H9 (cell line): ENCODE measurements at regions not wholly inside any gene's neighbourhood (a gene's known extent, or its start where the extent isn't known, plus 50 kb on each side); places are given as distances from the start of the nearest gene placed in this dataset.

ENCODE experiments used
- DNase-seq: peaks from one replicate; pipeline ENCODE4 v3.0.0-alpha.2; 2017
- H2AFZ ChIP-seq: one replicate; pipeline ENCODE4 v1.6.1; 2013; ENCODE audit warnings: mild to moderate bottlenecking, low read length, control low read depth, moderate library complexity
- H2AK5ac ChIP-seq: 2 replicates; pipeline ENCODE4 v1.6.1; 2013; ENCODE audit warnings: low read length, control low read depth, mixed read lengths; ENCODE audit not compliant: insufficient read length
- H2BK120ac ChIP-seq: one replicate; pipeline ENCODE4 v1.6.1; 2013; ENCODE audit warnings: low read depth, mild to moderate bottlenecking, low read length, control low read depth, inconsistent platforms; ENCODE audit not compliant: poor library complexity, severe bottlenecking
- H2BK12ac ChIP-seq: 2 replicates; pipeline ENCODE4 v1.6.1; 2013; ENCODE audit warnings: low read length, control low read depth, mixed read lengths, low read depth; ENCODE audit not compliant: insufficient read length
- H2BK15ac ChIP-seq: 2 replicates; pipeline ENCODE4 v1.6.1; 2013; ENCODE audit warnings: low read depth, low read length, control low read depth
- H2BK20ac ChIP-seq: one replicate; pipeline ENCODE4 v1.6.1; 2013; ENCODE audit warnings: low read depth, mild to moderate bottlenecking, low read length, control low read depth, inconsistent platforms; ENCODE audit not compliant: poor library complexity, severe bottlenecking
- H2BK5ac ChIP-seq: 2 replicates; pipeline ENCODE4 v1.6.1; 2013; ENCODE audit warnings: low read length, control low read depth, mixed read lengths; ENCODE audit not compliant: insufficient read length
- H3K14ac ChIP-seq: 2 replicates; pipeline ENCODE4 v1.6.1; 2013; ENCODE audit warnings: low read length, control low read depth; ENCODE audit not compliant: insufficient read depth
- H3K18ac ChIP-seq: 2 replicates; pipeline ENCODE4 v1.6.1; 2013; ENCODE audit warnings: low read depth, mild to moderate bottlenecking, mixed read lengths, low read length, control low read depth; ENCODE audit not compliant: insufficient read length
- H3K23ac ChIP-seq: 2 replicates; pipeline ENCODE4 v1.6.1; 2013; ENCODE audit warnings: low read length, control low read depth, mixed read lengths, low read depth; ENCODE audit not compliant: insufficient read length
- H3K23me2 ChIP-seq: 2 replicates; pipeline ENCODE4 v1.6.1; 2013; ENCODE audit warnings: low read depth, mild to moderate bottlenecking, mixed read lengths, low read length, control low read depth; ENCODE audit not compliant: insufficient read length, poor library complexity, severe bottlenecking
- H3K27ac ChIP-seq: 2 replicates; pipeline ENCODE4 v1.5.1; 2013; ENCODE audit warnings: low read length, control low read depth, mixed read lengths, low read depth; ENCODE audit not compliant: insufficient read length
- H3K27me3 ChIP-seq: 2 replicates; pipeline ENCODE4 v1.6.1; 2013; ENCODE audit warnings: low read length, control low read depth, inconsistent platforms; ENCODE audit not compliant: insufficient read depth
- H3K4ac ChIP-seq: 2 replicates; pipeline ENCODE4 v1.6.1; 2013; ENCODE audit warnings: low read depth, mild to moderate bottlenecking, control low read depth, inconsistent platforms, low read length, moderate library complexity
- H3K4me1 ChIP-seq: 2 replicates; pipeline ENCODE4 v1.6.1; 2013; ENCODE audit warnings: low read length, control low read depth, inconsistent platforms; ENCODE audit not compliant: insufficient read depth
- H3K4me2 ChIP-seq: 2 replicates; pipeline ENCODE4 v1.6.1; 2013; ENCODE audit warnings: low read length, control low read depth, mixed read lengths; ENCODE audit not compliant: insufficient read length, insufficient read depth
- H3K56ac ChIP-seq: 2 replicates; pipeline ENCODE4 v1.6.1; 2013; ENCODE audit warnings: low read depth, mild to moderate bottlenecking, mixed read lengths, low read length, control low read depth; ENCODE audit not compliant: insufficient read length
- H3K79me1 ChIP-seq: 2 replicates; pipeline ENCODE4 v1.6.1; 2013; ENCODE audit warnings: low read depth, mild to moderate bottlenecking, moderate library complexity, low read length, control low read depth, inconsistent platforms; ENCODE audit not compliant: insufficient read depth, poor library complexity, severe bottlenecking
- H3K79me2 ChIP-seq: 2 replicates; pipeline ENCODE4 v1.6.1; 2013; ENCODE audit warnings: low read length, control low read depth, inconsistent platforms; ENCODE audit not compliant: insufficient read depth
- H3K9ac ChIP-seq: 2 replicates; pipeline ENCODE4 v1.6.1; 2013; ENCODE audit warnings: low read length, control low read depth, mixed read lengths; ENCODE audit not compliant: insufficient read length; ENCODE audit errors: extremely low read depth
- H3K9me3 ChIP-seq: one replicate; pipeline ENCODE4 v1.6.1; 2013; ENCODE audit warnings: low read depth, low read length, inconsistent platforms; ENCODE audit not compliant: control insufficient read depth
- H3T11ph ChIP-seq: one replicate; pipeline ENCODE4 v1.6.1; 2013; ENCODE audit warnings: mild to moderate bottlenecking, low read length, control low read depth, inconsistent platforms
- H4K20me1 ChIP-seq: one replicate; pipeline ENCODE4 v1.6.1; 2013; ENCODE audit not compliant: control insufficient read depth, insufficient read length, insufficient read depth
- H4K5ac ChIP-seq: 2 replicates; pipeline ENCODE4 v1.6.1; 2013; ENCODE audit warnings: low read depth, mild to moderate bottlenecking, mixed read lengths, low read length, control low read depth; ENCODE audit not compliant: insufficient read length
- H4K8ac ChIP-seq: replicated peaks from 2 replicates; pipeline ENCODE4 v1.6.1; 2013; ENCODE audit warnings: low read length, control low read depth, mixed read lengths, low read depth; ENCODE audit not compliant: insufficient read length
- H4K91ac ChIP-seq: 2 replicates; pipeline ENCODE4 v1.6.1; 2013; ENCODE audit warnings: low read depth, mild to moderate bottlenecking, moderate library complexity, mixed read lengths, low read length, control low read depth; ENCODE audit not compliant: insufficient read length
- H3K27ac Mint-ChIP-seq, 3 experiments: 2 replicates in 2 of 3; 3 replicates in 1 of 3; pipeline ENCODE4 v1.8.0; 2020 to 2021; ENCODE audit warnings: mixed read lengths in 3 of 3, mild to moderate bottlenecking in 1 of 3, moderate library complexity in 1 of 3
- H3K27me3 Mint-ChIP-seq: 2 replicates; pipeline ENCODE4 v1.8.0; 2021; ENCODE audit warnings: low read depth, mild to moderate bottlenecking, moderate library complexity, mixed read lengths
- H3K36me3 Mint-ChIP-seq, 3 experiments: 2 replicates in 2 of 3; 3 replicates in 1 of 3; pipeline ENCODE4 v1.8.0; 2020 to 2021; ENCODE audit warnings: low read depth in 3 of 3, mixed read lengths in 3 of 3; ENCODE audit not compliant: insufficient read depth in 1 of 3
- H3K4me1 Mint-ChIP-seq, 2 experiments: 2 replicates each; pipeline ENCODE4 v1.8.0; 2020; ENCODE audit warnings: mixed read lengths in 2 of 2
- H3K4me3 Mint-ChIP-seq, 2 experiments: 2 replicates in 1 of 2; 3 replicates in 1 of 2; pipeline ENCODE4 v1.8.0; 2020 to 2021; ENCODE audit warnings: mild to moderate bottlenecking in 2 of 2, mixed read lengths in 2 of 2, moderate library complexity in 1 of 2
- H3K9me3 Mint-ChIP-seq, 2 experiments: 2 replicates in 1 of 2; 3 replicates in 1 of 2; pipeline ENCODE4 v1.8.0; 2020; ENCODE audit warnings: mild to moderate bottlenecking in 2 of 2, mixed read lengths in 2 of 2, moderate library complexity in 1 of 2
- CTCF ChIP-seq: fragments of 200-600 bp; sonication (generic); conservative IDR thresholded peaks from 3 replicates; pipeline ENCODE4 v1.8.0; 2021; ENCODE audit warnings: antibody characterized with exemption, mild to moderate bottlenecking
- WGBS: extraction: QIAGEN DNeasy Blood & Tissue Kit; methylation state at CpG from one replicate; pipeline ENCODE4 v1.1.7; 2013; ENCODE audit warnings: missing lambda C conversion rate, low lambda C conversion rate, mixed read lengths; ENCODE audit not compliant: insufficient read length; ENCODE audit errors: extremely low coverage; 5-methylcytosine and 5-hydroxymethylcytosine counted together

DNA sequence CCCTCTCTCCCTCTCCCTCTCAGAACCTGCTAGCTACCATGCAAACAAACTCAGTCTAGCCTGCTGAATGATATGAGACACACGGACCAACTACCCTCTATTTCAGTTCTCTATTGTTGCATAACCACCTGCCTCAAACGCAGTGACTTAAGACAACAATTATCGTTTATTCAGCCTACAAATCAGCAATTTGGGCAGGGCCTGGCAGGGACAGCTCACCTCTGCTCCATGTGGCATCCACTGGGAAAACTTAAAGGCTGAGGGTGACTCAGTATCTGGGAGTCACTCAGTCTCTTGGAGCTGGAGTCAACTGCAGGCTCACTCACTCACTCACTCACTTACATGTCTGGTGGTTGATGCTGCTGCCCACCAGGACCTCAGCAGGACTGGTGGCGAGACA lies 121.3 kb downstream of the SEC16B start:
- Histone ChIP-seq H2BK120ac (no peak overlapping the region), H3K4ac (no peak overlapping the region), H2BK5ac (no peak overlapping the region), H4K8ac (no peak overlapping the region), H3T11ph (no peak overlapping the region), H3K27ac (no peak overlapping the region), H3K14ac (no peak overlapping the region), H3K18ac (no peak overlapping the region), H3K23me2 (no peaks in the 10 kb centered on the region), H3K56ac (no peak overlapping the region), H3K9me3 (no peaks in the 10 kb centered on the region), H3K79me2 (no peaks in the 10 kb centered on the region), H3K23ac (no peak overlapping the region), H2BK12ac (no peak overlapping the region), H3K9ac (no peak overlapping the region), H2BK15ac (no peak overlapping the region), H4K5ac (no peak overlapping the region), H3K79me1 (no peaks in the 10 kb centered on the region), H3K4me1 (no peaks in the 10 kb centered on the region), H4K20me1 (no peaks in the 10 kb centered on the region), H3K27me3 (no peaks in the 10 kb centered on the region), H2AK5ac (no peak overlapping the region), H4K91ac (no peak overlapping the region), H3K4me2 (no peak overlapping the region), H2BK20ac (no peak overlapping the region), H2AFZ (no peak overlapping the region)
- no peak for TF ChIP-seq CTCF
- WGBS = no CpG with 5 or more reads among the region's 4 CpGs
- H3K9me3 Mint-ChIP-seq = no peaks in the 10 kb centered on the region; a peak in 1 of 5 replicates
- H3K4me3 Mint-ChIP-seq = no peak overlapping the region
- H3K36me3 Mint-ChIP-seq = no peaks in the 10 kb centered on the region
- no peak overlapping the region for H3K27ac Mint-ChIP-seq
- H3K4me1 Mint-ChIP-seq = no peaks in the 10 kb centered on the region
- no peaks in the 10 kb centered on the region for H3K27me3 Mint-ChIP-seq
- DNase-seq = no peak
